ENCODE measurements at regions not wholly inside any gene's neighbourhood (a gene's known extent, or its start where the extent isn't known, plus 50 kb on each side); places are given as distances from the start of the nearest gene placed in this dataset.

GRCh38 chr2:48912110-48912509, 156.6 kb upstream of the LHCGR start:
- no peak for DNase-seq (ENCODE audit: low read depth)

GRCh38 chr2:48910961-48911360, 155.4 kb upstream of the LHCGR start:
- DNase-seq (ENCODE audit: low read depth): no peak

GRCh38 chr2:48906633-48907032, 151.1 kb upstream of the LHCGR start:
- DNase-seq (ENCODE audit: low read depth): no peak

GRCh38 chr2:48905696-48906095, 150.2 kb upstream of the LHCGR start:
- no peak for DNase-seq (ENCODE audit: low read depth)

GRCh38 chr2:48902521-48902920, 147.0 kb upstream of the LHCGR start:
- no peak for DNase-seq (ENCODE audit: low read depth)

GRCh38 chr2:48901416-48901815, 145.9 kb upstream of the LHCGR start:
- DNase-seq (ENCODE audit: low read depth): peak; percentile 7

GRCh38 chr2:48901015-48901343, 145.5 kb upstream of the LHCGR start:
- DNase-seq (ENCODE audit: low read depth): no peak

- DNase-seq (ENCODE audit: low read depth): peak; percentile 35
These were observed 144.9 kb upstream of the LHCGR start for GRCh38 chr2:48900321-48901014.

GRCh38 chr2:48896870-48897269, 141.3 kb upstream of the LHCGR start:
- no peak for DNase-seq (ENCODE audit: low read depth)

- no peak for DNase-seq (ENCODE audit: low read depth)
These were observed 135.1 kb upstream of the LHCGR start for GRCh38 chr2:48890454-48891131.

- DNase-seq (ENCODE audit: low read depth): no peak
These were observed 132.5 kb upstream of the LHCGR start for GRCh38 chr2:48888066-48888465.

- no peak for DNase-seq (ENCODE audit: low read depth)
These were observed 131.4 kb upstream of the LHCGR start for GRCh38 chr2:48886919-48887318.

GRCh38 chr2:48885841-48886240, 130.3 kb upstream of the LHCGR start:
- DNase-seq (ENCODE audit: low read depth): no peak

GRCh38 chr2:48883661-48884060, 128.1 kb upstream of the LHCGR start:
- DNase-seq (ENCODE audit: low read depth): no peak

GRCh38 chr2:48874282-48874681, 118.8 kb upstream of the LHCGR start:
- DNase-seq (ENCODE audit: low read depth): no peak

- no peak for DNase-seq (ENCODE audit: low read depth)
These were observed 118.1 kb upstream of the LHCGR start for GRCh38 chr2:48873666-48874065.

GRCh38 chr2:48870942-48871341, 115.4 kb upstream of the LHCGR start:
- no peak for DNase-seq (ENCODE audit: low read depth)

- DNase-seq (ENCODE audit: low read depth): no peak
These were observed 115.0 kb upstream of the LHCGR start for GRCh38 chr2:48870503-48870902.

- no peak for DNase-seq (ENCODE audit: low read depth)
These were observed 110.2 kb upstream of the LHCGR start for GRCh38 chr2:48865704-48866103.

- DNase-seq (ENCODE audit: low read depth): no peak
These were observed 104.9 kb upstream of the LHCGR start for GRCh38 chr2:48860380-48860779.

GRCh38 chr2:48856657-48857056, 101.1 kb upstream of the LHCGR start:
- DNase-seq (ENCODE audit: low read depth): no peak

GRCh38 chr2:48856144-48856543, 100.6 kb upstream of the LHCGR start:
- no peak for DNase-seq (ENCODE audit: low read depth)

- no peak for DNase-seq (ENCODE audit: low read depth)
These were observed 99.6 kb upstream of the LHCGR start for GRCh38 chr2:48855142-48855541.

GRCh38 chr2:48854681-48855080, 99.2 kb upstream of the LHCGR start:
- DNase-seq (ENCODE audit: low read depth): no peak
